ENCODE measurements at regions not wholly inside any gene's neighbourhood (a gene's known extent, or its start where the extent isn't known, plus 50 kb on each side); places are given as distances from the start of the nearest gene placed in this dataset.
"Not testable (repeated sequence)": the region's sequence is repeated elsewhere in the genome, so short reads cannot be mapped to it uniquely, and the experiment has no call there.

- DNase-seq (ENCODE audit: low read depth, low spot score), result peak; percentile 23
Measured at GRCh38 chr11:112694813-112695212, 266.4 kb upstream of the NCAM1 start.

GRCh38 chr11:112697391-112698178, 263.6 kb upstream of the NCAM1 start:
- DNase-seq (ENCODE audit: low read depth, low spot score), result peak; percentile 8

- DNase-seq (ENCODE audit: low read depth, low spot score), result no peak
Measured at GRCh38 chr11:112705148-112705547, 256.1 kb upstream of the NCAM1 start.

GRCh38 chr11:112706863-112707262, 254.4 kb upstream of the NCAM1 start:
- no peak for DNase-seq (ENCODE audit: low read depth, low spot score)

GRCh38 chr11:112714340-112714739, 246.9 kb upstream of the NCAM1 start:
- not testable (repeated sequence) for DNase-seq (ENCODE audit: low read depth, low spot score)

GRCh38 chr11:112715056-112715455, 246.2 kb upstream of the NCAM1 start:
- DNase-seq (ENCODE audit: low read depth, low spot score), result no peak

- DNase-seq (ENCODE audit: low read depth, low spot score), result no peak
Measured at GRCh38 chr11:112718483-112718882, 242.7 kb upstream of the NCAM1 start.

- DNase-seq (ENCODE audit: low read depth, low spot score), result no peak
Measured at GRCh38 chr11:112719736-112720525, 241.3 kb upstream of the NCAM1 start.

- no peak for DNase-seq (ENCODE audit: low read depth, low spot score)
Measured at GRCh38 chr11:112722148-112722547, 239.1 kb upstream of the NCAM1 start.

- DNase-seq (ENCODE audit: low read depth, low spot score), result no peak
Measured at GRCh38 chr11:112722876-112723275, 238.3 kb upstream of the NCAM1 start.

- no peak for DNase-seq (ENCODE audit: low read depth, low spot score)
Measured at GRCh38 chr11:112723676-112724495, 237.3 kb upstream of the NCAM1 start.

- no peak for DNase-seq (ENCODE audit: low read depth, low spot score)
Measured at GRCh38 chr11:112724496-112724790, 236.8 kb upstream of the NCAM1 start.

GRCh38 chr11:112725636-112726035, 235.6 kb upstream of the NCAM1 start:
- no peak for DNase-seq (ENCODE audit: low read depth, low spot score)

GRCh38 chr11:112727341-112727841, 233.8 kb upstream of the NCAM1 start:
- DNase-seq (ENCODE audit: low read depth, low spot score), result no peak

- DNase-seq (ENCODE audit: low read depth, low spot score), result no peak
Measured at GRCh38 chr11:112728288-112728687, 232.9 kb upstream of the NCAM1 start.

GRCh38 chr11:112728716-112729115, 232.5 kb upstream of the NCAM1 start:
- DNase-seq (ENCODE audit: low read depth, low spot score), result no peak

- DNase-seq (ENCODE audit: low read depth, low spot score), result no peak
Measured at GRCh38 chr11:112730591-112730990, 230.6 kb upstream of the NCAM1 start.

- no peak for DNase-seq (ENCODE audit: low read depth, low spot score)
Measured at GRCh38 chr11:112731538-112731937, 229.7 kb upstream of the NCAM1 start.

- no peak for DNase-seq (ENCODE audit: low read depth, low spot score)
Measured at GRCh38 chr11:112732031-112732430, 229.2 kb upstream of the NCAM1 start.

GRCh38 chr11:112734207-112734606, 227.0 kb upstream of the NCAM1 start:
- DNase-seq (ENCODE audit: low read depth, low spot score), result peak; percentile 82

- DNase-seq (ENCODE audit: low read depth, low spot score), result no peak
Measured at GRCh38 chr11:112735470-112735869, 225.8 kb upstream of the NCAM1 start.

GRCh38 chr11:112744041-112744440, 217.2 kb upstream of the NCAM1 start:
- no peak for DNase-seq (ENCODE audit: low read depth, low spot score)
